ENCODE measurements at regions not wholly inside any gene's neighbourhood (a gene's known extent, or its start where the extent isn't known, plus 50 kb on each side); places are given as distances from the start of the nearest gene placed in this dataset.

DNA sequence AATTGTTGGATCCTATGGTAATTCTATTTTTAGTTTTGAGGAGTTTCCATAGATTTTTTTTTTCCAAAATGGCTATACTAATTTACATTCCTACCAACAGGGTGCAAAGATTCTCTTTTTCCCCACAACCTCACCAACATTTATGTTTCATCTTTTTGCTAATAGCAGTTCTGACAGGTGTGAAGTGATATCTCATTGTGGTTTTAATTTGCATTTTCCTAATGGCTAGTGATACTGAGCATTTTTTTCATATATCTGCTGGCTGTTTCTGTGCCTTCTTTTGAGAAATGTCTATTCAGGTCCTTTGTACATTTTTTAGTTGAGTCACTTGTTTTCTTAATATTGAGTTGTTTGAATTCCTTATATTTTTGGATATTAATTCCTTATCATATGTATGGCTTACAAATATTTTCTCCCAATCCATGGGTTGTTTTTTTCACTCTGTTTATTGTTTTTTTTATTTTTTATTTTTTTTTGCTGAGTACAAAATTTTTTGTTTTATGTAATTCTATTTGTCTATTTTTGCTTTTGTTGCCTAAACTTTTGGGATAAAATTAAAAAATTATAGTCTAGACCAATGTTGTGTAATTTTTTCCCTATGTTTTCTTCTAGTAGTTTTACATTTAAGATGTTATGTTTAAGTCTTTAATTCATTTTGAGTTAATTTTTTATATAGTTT lies 205.9 kb upstream of the ADCY1 start:
- no peak overlapping the region for H4K8ac ChIP-seq (replicated peaks; ENCODE audit: insufficient read length, low read depth, low read length)
- H2BK120ac ChIP-seq (ENCODE audit: low read depth, low read length, poor library complexity, severe bottlenecking) = no peak overlapping the region
- H2BK20ac ChIP-seq (ENCODE audit: low read depth, low read length, poor library complexity, severe bottlenecking) = no peak overlapping the region
- no peaks in the 10 kb centered on the region for H4K20me1 ChIP-seq (ENCODE audit: control insufficient read depth, insufficient read depth, insufficient read length)
- H3K23me2 ChIP-seq (ENCODE audit: insufficient read length, low read depth, low read length, poor library complexity, severe bottlenecking) = no peaks in the 10 kb centered on the region
- H3K9ac ChIP-seq (ENCODE audit: extremely low read depth, insufficient read length, low read length) = no peak overlapping the region
- H2BK15ac ChIP-seq (ENCODE audit: low read depth, low read length) = no peak overlapping the region
- no peak overlapping the region for H3K23ac ChIP-seq (ENCODE audit: insufficient read length, low read depth, low read length)
- H3K4me3 Mint-ChIP-seq = no peak overlapping the region
- no peaks in the 10 kb centered on the region for H3K4me1 ChIP-seq (ENCODE audit: insufficient read depth, low read length)
- H3K14ac ChIP-seq (ENCODE audit: insufficient read depth, low read length) = no peak overlapping the region
- TF ChIP-seq, protein P1, sequence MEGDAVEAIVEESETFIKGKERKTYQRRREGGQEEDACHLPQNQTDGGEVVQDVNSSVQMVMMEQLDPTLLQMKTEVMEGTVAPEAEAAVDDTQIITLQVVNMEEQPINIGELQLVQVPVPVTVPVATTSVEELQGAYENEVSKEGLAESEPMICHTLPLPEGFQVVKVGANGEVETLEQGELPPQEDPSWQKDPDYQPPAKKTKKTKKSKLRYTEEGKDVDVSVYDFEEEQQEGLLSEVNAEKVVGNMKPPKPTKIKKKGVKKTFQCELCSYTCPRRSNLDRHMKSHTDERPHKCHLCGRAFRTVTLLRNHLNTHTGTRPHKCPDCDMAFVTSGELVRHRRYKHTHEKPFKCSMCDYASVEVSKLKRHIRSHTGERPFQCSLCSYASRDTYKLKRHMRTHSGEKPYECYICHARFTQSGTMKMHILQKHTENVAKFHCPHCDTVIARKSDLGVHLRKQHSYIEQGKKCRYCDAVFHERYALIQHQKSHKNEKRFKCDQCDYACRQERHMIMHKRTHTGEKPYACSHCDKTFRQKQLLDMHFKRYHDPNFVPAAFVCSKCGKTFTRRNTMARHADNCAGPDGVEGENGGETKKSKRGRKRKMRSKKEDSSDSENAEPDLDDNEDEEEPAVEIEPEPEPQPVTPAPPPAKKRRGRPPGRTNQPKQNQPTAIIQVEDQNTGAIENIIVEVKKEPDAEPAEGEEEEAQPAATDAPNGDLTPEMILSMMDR (conservative IDR thresholded peaks at IDR 0.05) = no peak
- H3K79me2 ChIP-seq (ENCODE audit: insufficient read depth, low read length) = no peaks in the 10 kb centered on the region
- H2BK12ac ChIP-seq (ENCODE audit: insufficient read length, low read depth, low read length) = no peak overlapping the region
- no peak overlapping the region for H4K91ac ChIP-seq (ENCODE audit: insufficient read length, low read depth, low read length)
- no peak overlapping the region for H3K4me2 ChIP-seq (ENCODE audit: insufficient read depth, insufficient read length, low read length)
- no peaks in the 10 kb centered on the region for H3K9me3 ChIP-seq (ENCODE audit: control insufficient read depth, low read depth, low read length)
- no peak overlapping the region for H4K5ac ChIP-seq (ENCODE audit: insufficient read length, low read depth, low read length)
- DNase-seq = no peak
- no peak overlapping the region for H3K18ac ChIP-seq (ENCODE audit: insufficient read length, low read depth, low read length)
- no peak overlapping the region for H3K56ac ChIP-seq (ENCODE audit: insufficient read length, low read depth, low read length)
- no peaks in the 10 kb centered on the region for H3K27me3 ChIP-seq (ENCODE audit: insufficient read depth, low read length)
- H2BK5ac ChIP-seq (ENCODE audit: insufficient read length, low read length) = no peak overlapping the region
- H3K27ac ChIP-seq (ENCODE audit: insufficient read length, low read depth, low read length) = no peak overlapping the region
- H2AFZ ChIP-seq (ENCODE audit: low read length) = no peak overlapping the region
- no peak overlapping the region for H3T11ph ChIP-seq (ENCODE audit: low read length)
- H3K36me3 Mint-ChIP-seq (ENCODE audit: insufficient read depth in 1 of 3, low read depth in 3 of 3) = peaks cover 0 to 5% (median 0%) of the 10 kb centered on the region in 3 experiments; a peak in 4 of 7 replicates
- peaks cover 17 to 21% of the 10 kb centered on the region in 2 experiments for H3K9me3 Mint-ChIP-seq
- no peak overlapping the region for H3K27ac Mint-ChIP-seq
- peaks cover 3% of the 10 kb centered on the region; the same call in 1 of the 2 replicates for H3K27me3 Mint-ChIP-seq (ENCODE audit: low read depth)
- 0 out of 4 replicates have a peak, but pooled peaks cover 0 to 4% of the 10 kb centered on the region in 2 experiments for H3K4me1 Mint-ChIP-seq
- no peak overlapping the region for H2AK5ac ChIP-seq (ENCODE audit: insufficient read length, low read length)
- H3K4ac ChIP-seq (ENCODE audit: low read depth, low read length) = no peak overlapping the region
- H3K79me1 ChIP-seq (ENCODE audit: insufficient read depth, low read depth, low read length, poor library complexity, severe bottlenecking) = no peaks in the 10 kb centered on the region
